ENCODE measurements at regions not wholly inside any gene's neighbourhood (a gene's known extent, or its start where the extent isn't known, plus 50 kb on each side); places are given as distances from the start of the nearest gene placed in this dataset.

DNA sequence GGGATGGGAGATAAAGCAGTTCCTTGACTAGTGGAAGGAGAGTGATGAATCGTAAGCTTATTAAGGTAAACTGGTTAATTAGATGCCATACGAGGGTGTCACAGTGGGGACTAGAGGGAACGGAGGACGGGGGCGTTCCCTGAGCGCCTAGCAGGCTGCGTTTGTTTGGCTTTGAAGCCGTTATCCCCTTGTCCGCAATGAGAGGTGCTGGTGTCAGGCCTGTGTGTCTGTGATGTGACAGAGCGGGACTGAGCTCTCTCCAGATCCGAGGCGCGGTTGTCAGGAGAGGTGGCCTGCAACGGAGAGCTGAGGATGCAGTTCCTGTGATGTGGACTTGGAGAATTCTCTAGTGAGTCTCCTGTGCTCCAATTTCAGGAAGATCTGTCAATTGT lies 60.0 kb upstream of the PRPS1L1 start:
- no peak for TF ChIP-seq EP300 (IDR thresholded peaks at IDR 0.05; ENCODE audit: borderline replicate concordance)
- TF ChIP-seq TCF12 (IDR thresholded peaks at IDR 0.05; ENCODE audit: low read depth) = no peak
- TF ChIP-seq, protein P1, sequence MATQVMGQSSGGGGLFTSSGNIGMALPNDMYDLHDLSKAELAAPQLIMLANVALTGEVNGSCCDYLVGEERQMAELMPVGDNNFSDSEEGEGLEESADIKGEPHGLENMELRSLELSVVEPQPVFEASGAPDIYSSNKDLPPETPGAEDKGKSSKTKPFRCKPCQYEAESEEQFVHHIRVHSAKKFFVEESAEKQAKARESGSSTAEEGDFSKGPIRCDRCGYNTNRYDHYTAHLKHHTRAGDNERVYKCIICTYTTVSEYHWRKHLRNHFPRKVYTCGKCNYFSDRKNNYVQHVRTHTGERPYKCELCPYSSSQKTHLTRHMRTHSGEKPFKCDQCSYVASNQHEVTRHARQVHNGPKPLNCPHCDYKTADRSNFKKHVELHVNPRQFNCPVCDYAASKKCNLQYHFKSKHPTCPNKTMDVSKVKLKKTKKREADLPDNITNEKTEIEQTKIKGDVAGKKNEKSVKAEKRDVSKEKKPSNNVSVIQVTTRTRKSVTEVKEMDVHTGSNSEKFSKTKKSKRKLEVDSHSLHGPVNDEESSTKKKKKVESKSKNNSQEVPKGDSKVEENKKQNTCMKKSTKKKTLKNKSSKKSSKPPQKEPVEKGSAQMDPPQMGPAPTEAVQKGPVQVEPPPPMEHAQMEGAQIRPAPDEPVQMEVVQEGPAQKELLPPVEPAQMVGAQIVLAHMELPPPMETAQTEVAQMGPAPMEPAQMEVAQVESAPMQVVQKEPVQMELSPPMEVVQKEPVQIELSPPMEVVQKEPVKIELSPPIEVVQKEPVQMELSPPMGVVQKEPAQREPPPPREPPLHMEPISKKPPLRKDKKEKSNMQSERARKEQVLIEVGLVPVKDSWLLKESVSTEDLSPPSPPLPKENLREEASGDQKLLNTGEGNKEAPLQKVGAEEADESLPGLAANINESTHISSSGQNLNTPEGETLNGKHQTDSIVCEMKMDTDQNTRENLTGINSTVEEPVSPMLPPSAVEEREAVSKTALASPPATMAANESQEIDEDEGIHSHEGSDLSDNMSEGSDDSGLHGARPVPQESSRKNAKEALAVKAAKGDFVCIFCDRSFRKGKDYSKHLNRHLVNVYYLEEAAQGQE (IDR thresholded peaks at IDR 0.05; ENCODE audit: low read depth) = no peak
- no peak for TF ChIP-seq TAF1 (IDR thresholded peaks at IDR 0.05; ENCODE audit: low read depth)
- TF ChIP-seq, protein P2, sequence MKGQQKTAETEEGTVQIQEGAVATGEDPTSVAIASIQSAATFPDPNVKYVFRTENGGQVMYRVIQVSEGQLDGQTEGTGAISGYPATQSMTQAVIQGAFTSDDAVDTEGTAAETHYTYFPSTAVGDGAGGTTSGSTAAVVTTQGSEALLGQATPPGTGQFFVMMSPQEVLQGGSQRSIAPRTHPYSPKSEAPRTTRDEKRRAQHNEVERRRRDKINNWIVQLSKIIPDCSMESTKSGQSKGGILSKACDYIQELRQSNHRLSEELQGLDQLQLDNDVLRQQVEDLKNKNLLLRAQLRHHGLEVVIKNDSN (IDR thresholded peaks at IDR 0.05) = no peak
- TF ChIP-seq RAD21 (IDR thresholded peaks at IDR 0.05; ENCODE audit: low read depth) = no peak

All from Ishikawa (cell line).